Mucosa of gallbladder (tissue), 1 donor: ENCODE measurements at regions not wholly inside any gene's neighbourhood (a gene's known extent, or its start where the extent isn't known, plus 50 kb on each side); places are given as distances from the start of the nearest gene placed in this dataset.

Source experiments
- DNase-seq: peaks from one replicate; pipeline ENCODE4 v3.0.0-alpha.2; 2020; ENCODE audit warnings: low spot score
- donor health status: DM: no; HTN: no; CAD: no.

GRCh38 chr11:116257883-116258282 lies 514.9 kb downstream of the BUD13 start:
- no peak for DNase-seq

- no peak for DNase-seq
Measured at GRCh38 chr11:116257092-116257491, 515.7 kb downstream of the BUD13 start.

GRCh38 chr11:116256215-116256614 lies 516.6 kb downstream of the BUD13 start:
- DNase-seq: no peak

- no peak for DNase-seq
Measured at GRCh38 chr11:116255321-116255953, 517.4 kb downstream of the BUD13 start.

- no peak for DNase-seq
Measured at GRCh38 chr11:116250155-116250554, 522.6 kb downstream of the BUD13 start.

GRCh38 chr11:116249561-116249960 lies 523.2 kb downstream of the BUD13 start:
- DNase-seq: no peak

GRCh38 chr11:116244889-116245288 lies 527.9 kb downstream of the BUD13 start:
- no peak for DNase-seq

- DNase-seq: no peak
Measured at GRCh38 chr11:116244439-116244838, 528.3 kb downstream of the BUD13 start.

GRCh38 chr11:116243991-116244390 lies 528.8 kb downstream of the BUD13 start:
- no peak for DNase-seq

- no peak for DNase-seq
Measured at GRCh38 chr11:116242006-116242405, 530.8 kb downstream of the BUD13 start.

- no peak for DNase-seq
Measured at GRCh38 chr11:116240710-116241109, 532.1 kb downstream of the BUD13 start.

- no peak for DNase-seq
Measured at GRCh38 chr11:116239247-116239646, 533.5 kb downstream of the BUD13 start.

GRCh38 chr11:116234989-116235568 lies 537.7 kb downstream of the BUD13 start:
- DNase-seq: no peak

GRCh38 chr11:116233561-116233960 lies 539.2 kb downstream of the BUD13 start:
- DNase-seq: no peak

GRCh38 chr11:116232364-116232828 lies 540.4 kb downstream of the BUD13 start:
- no peak for DNase-seq

- DNase-seq: no peak
Measured at GRCh38 chr11:116231543-116231942, 541.2 kb downstream of the BUD13 start.

- DNase-seq: no peak
Measured at GRCh38 chr11:116230438-116230837, 542.3 kb downstream of the BUD13 start.

- no peak for DNase-seq
Measured at GRCh38 chr11:116229236-116229970, 543.4 kb downstream of the BUD13 start.

- no peak for DNase-seq
Measured at GRCh38 chr11:116226731-116227130, 546.1 kb downstream of the BUD13 start.

- DNase-seq: no peak
Measured at GRCh38 chr11:116225784-116226585, 546.8 kb downstream of the BUD13 start.

GRCh38 chr11:116225236-116225635 lies 547.6 kb downstream of the BUD13 start:
- DNase-seq: no peak

- DNase-seq: no peak
Measured at GRCh38 chr11:116224889-116225200, 547.9 kb downstream of the BUD13 start.
